Smooth muscle cell (in vitro differentiated cells): ENCODE measurements at regions not wholly inside any gene's neighbourhood (a gene's known extent, or its start where the extent isn't known, plus 50 kb on each side); places are given as distances from the start of the nearest gene placed in this dataset.

ENCODE experiments used
- DNase-seq: peaks from one replicate; lab custom pipeline; 2025; ENCODE audit not compliant: unreplicated experiment; lab: John Stamatoyannopoulos, UW
- H2AFZ ChIP-seq: fragments of 200-600 bp; sonication (generic); 2 replicates; pipeline ENCODE4 v1.6.0; 2016; ENCODE audit warnings: antibody characterized with exemption, low read depth, mild to moderate bottlenecking
- H3F3A ChIP-seq: fragments of 200-600 bp; sonication (generic); 2 replicates; pipeline ENCODE4 v1.6.0; 2017; ENCODE audit warnings: antibody characterized with exemption, low read depth
- H3K27ac ChIP-seq: fragments of 200-600 bp; sonication (generic); 2 replicates; pipeline ENCODE4 v1.5.1; 2016; ENCODE audit warnings: low read depth, mild to moderate bottlenecking
- H3K27me3 ChIP-seq: fragments of 200-600 bp; sonication (generic); 2 replicates; pipeline ENCODE4 v1.6.1; 2016; ENCODE audit warnings: low read depth, mild to moderate bottlenecking
- H3K36me3 ChIP-seq: fragments of 200-600 bp; sonication (generic); 2 replicates; pipeline ENCODE4 v1.5.1; 2016; ENCODE audit warnings: low read depth
- H3K4me1 ChIP-seq: fragments of 200-600 bp; sonication (generic); 2 replicates; pipeline ENCODE4 v1.5.1; 2016; ENCODE audit warnings: low read depth
- H3K4me2 ChIP-seq: fragments of 200-600 bp; sonication (generic); 2 replicates; pipeline ENCODE4 v1.6.0; 2016; ENCODE audit warnings: mild to moderate bottlenecking
- H3K4me3 ChIP-seq: fragments of 200-600 bp; sonication (generic); 2 replicates; pipeline ENCODE4 v1.5.1; 2016; ENCODE audit warnings: mild to moderate bottlenecking
- H3K79me2 ChIP-seq: fragments of 200-600 bp; sonication (generic); 2 replicates; pipeline ENCODE4 v1.6.0; 2016; ENCODE audit warnings: low read depth, mild to moderate bottlenecking
- H3K9ac ChIP-seq: fragments of 200-600 bp; sonication (generic); 2 replicates; pipeline ENCODE4 v1.6.0; 2016; ENCODE audit warnings: low read depth
- H3K9me3 ChIP-seq: fragments of 200-600 bp; sonication (generic); replicated peaks from 2 replicates; pipeline ENCODE4 v1.5.1; 2016; ENCODE audit warnings: low read depth
- H4K20me1 ChIP-seq: fragments of 200-600 bp; sonication (generic); 2 replicates; pipeline ENCODE4 v1.6.0; 2016; ENCODE audit warnings: low read depth
- WGBS: methylation state at CpG from one replicate; pipeline ENCODE4 v1.1.7; 2016; ENCODE audit warnings: low lambda C conversion rate; 5-methylcytosine and 5-hydroxymethylcytosine counted together
- TF ChIP-seq, protein P1 (sequence below): fragments of 200-600 bp; sonication (generic); IDR thresholded peaks from 2 replicates; pipeline ENCODE4 v1.5.1; 2017; ENCODE audit warnings: borderline replicate concordance, mild to moderate bottlenecking, antibody characterized with exemption; ENCODE audit not compliant: insufficient read depth, poor library complexity, severe bottlenecking

DNA sequence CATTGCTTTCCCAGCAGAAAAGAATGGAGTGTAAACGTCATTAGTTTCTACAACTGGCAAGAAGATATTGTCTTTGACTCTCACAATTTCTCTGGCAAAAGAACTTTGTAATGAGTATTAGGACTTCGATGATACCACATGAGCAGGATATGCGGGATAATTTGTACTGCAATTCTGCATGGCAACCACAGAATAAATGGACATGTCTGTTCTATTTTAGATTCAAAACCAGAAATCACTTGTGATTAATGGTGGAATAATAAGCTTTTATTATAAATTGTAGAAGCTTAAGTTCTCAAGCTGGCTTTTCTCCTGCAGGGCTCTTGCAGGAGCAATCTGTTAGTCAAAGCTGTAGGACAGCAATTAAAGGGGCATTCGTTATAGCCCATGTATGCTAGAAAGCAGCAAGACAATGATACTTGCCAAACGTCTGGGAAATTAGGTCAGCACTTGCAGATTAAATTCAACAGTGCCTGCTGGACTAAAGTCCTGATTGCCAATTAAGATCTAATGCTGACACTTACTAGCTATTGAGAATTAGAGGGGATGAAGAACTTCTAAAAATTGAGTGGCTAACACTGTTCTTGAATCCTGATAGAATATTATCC lies 177.9 kb downstream of the PTH2R start:
- no peaks in the 10 kb centered on the region for H3K4me1 ChIP-seq
- H3K9ac ChIP-seq, result no peak overlapping the region
- no peaks in the 10 kb centered on the region for H3K27me3 ChIP-seq
- no peaks in the 10 kb centered on the region for H3K36me3 ChIP-seq
- no peak overlapping the region for H3K4me2 ChIP-seq
- DNase-seq, result no peak
- no peaks in the 10 kb centered on the region for H3K9me3 ChIP-seq
- WGBS, result 65% methylated on average over 5 of the region's 5 CpGs
- no peak overlapping the region for H2AFZ ChIP-seq
- H3K79me2 ChIP-seq, result no peaks in the 10 kb centered on the region
- no peaks in the 10 kb centered on the region for H4K20me1 ChIP-seq
- H3F3A ChIP-seq, result no peaks in the 10 kb centered on the region
- TF ChIP-seq, protein P1, sequence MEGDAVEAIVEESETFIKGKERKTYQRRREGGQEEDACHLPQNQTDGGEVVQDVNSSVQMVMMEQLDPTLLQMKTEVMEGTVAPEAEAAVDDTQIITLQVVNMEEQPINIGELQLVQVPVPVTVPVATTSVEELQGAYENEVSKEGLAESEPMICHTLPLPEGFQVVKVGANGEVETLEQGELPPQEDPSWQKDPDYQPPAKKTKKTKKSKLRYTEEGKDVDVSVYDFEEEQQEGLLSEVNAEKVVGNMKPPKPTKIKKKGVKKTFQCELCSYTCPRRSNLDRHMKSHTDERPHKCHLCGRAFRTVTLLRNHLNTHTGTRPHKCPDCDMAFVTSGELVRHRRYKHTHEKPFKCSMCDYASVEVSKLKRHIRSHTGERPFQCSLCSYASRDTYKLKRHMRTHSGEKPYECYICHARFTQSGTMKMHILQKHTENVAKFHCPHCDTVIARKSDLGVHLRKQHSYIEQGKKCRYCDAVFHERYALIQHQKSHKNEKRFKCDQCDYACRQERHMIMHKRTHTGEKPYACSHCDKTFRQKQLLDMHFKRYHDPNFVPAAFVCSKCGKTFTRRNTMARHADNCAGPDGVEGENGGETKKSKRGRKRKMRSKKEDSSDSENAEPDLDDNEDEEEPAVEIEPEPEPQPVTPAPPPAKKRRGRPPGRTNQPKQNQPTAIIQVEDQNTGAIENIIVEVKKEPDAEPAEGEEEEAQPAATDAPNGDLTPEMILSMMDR, result no peak
- no peak overlapping the region for H3K27ac ChIP-seq
- no peak overlapping the region for H3K4me3 ChIP-seq

- Histone ChIP-seq H3K4me3 (no peak overlapping the region), H3K4me1 (no peaks in the 10 kb centered on the region), H3K9me3 (no peaks in the 10 kb centered on the region), H3K4me2 (no peak overlapping the region), H3K36me3 (no peaks in the 10 kb centered on the region), H3K79me2 (no peaks in the 10 kb centered on the region), H3K9ac (no peak overlapping the region), H4K20me1 (no peaks in the 10 kb centered on the region), H3K27me3 (no peaks in the 10 kb centered on the region), H3F3A (no peaks in the 10 kb centered on the region), H2AFZ (no peak overlapping the region), H3K27ac (no peak overlapping the region)
- no peak for DNase-seq
- TF ChIP-seq, protein P1, result no peak
- WGBS, result 100% methylated on average over 2 of the region's 2 CpGs
Measured at GRCh38 chr2:208586516-208586915, 179.9 kb downstream of the PTH2R start.

GRCh38 chr2:208594642-208595385 lies 188.2 kb downstream of the PTH2R start:
- H3K27ac ChIP-seq, result no peak overlapping the region
- H3K4me3 ChIP-seq, result no peak overlapping the region
- peaks cover 4% of the 10 kb centered on the region for H3K4me1 ChIP-seq
- H3K9ac ChIP-seq, result no peak overlapping the region
- H3K4me2 ChIP-seq, result no peak overlapping the region
- no peaks in the 10 kb centered on the region for H4K20me1 ChIP-seq
- no peaks in the 10 kb centered on the region for H3K79me2 ChIP-seq
- TF ChIP-seq, protein P1, result no peak
- no peaks in the 10 kb centered on the region for H3K27me3 ChIP-seq
- H2AFZ ChIP-seq, result no peak overlapping the region
- DNase-seq, result no peak
- peaks cover 6% of the 10 kb centered on the region for H3F3A ChIP-seq
- no peaks in the 10 kb centered on the region for H3K9me3 ChIP-seq
- H3K36me3 ChIP-seq, result no peaks in the 10 kb centered on the region
